ENCODE measurements at regions not wholly inside any gene's neighbourhood (a gene's known extent, or its start where the extent isn't known, plus 50 kb on each side); places are given as distances from the start of the nearest gene placed in this dataset.

DNA sequence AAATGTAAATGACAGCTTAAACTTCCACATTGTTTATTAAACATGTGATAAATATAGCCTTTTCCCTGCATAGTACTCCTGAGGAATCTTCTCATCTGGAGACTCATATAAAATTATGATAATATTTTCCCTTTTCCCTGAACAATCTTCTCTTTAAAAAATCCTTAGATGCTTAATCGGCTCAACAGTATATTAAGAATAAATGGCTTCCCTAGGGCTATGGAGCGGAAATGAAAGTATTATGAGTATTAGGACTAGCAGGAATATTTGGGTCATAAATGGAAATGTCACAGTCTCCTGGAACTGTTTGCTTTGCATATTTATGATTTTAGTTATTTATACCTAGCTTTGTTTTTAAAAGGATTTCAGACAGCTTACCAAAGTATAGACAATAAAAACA lies 200.7 kb upstream of the PDE5A start:
- H3K27ac ChIP-seq (ENCODE audit: insufficient read depth, low read depth, low read length): no peak overlapping the region
- no peaks in the 10 kb centered on the region for H3K27me3 ChIP-seq (ENCODE audit: control insufficient read depth in 2 of 2, insufficient read depth in 2 of 2, low read length in 2 of 2)
- no peak overlapping the region for H3K4me2 ChIP-seq (ENCODE audit: insufficient read depth, low read length)
- CTCF ChIA-PET: interaction anchor here (1.2 kb wide), 1 partner anchor 11 kb away, joined by 3 read pairs; no protein-coding TSS in a partner anchor
- no peaks in the 10 kb centered on the region for H3K4me1 ChIP-seq (ENCODE audit: control insufficient read depth, extremely low read depth, insufficient read depth, low read length)
- intact Hi-C loops (cut with micrococcal nuclease): no loop called here
- POLR2A ChIA-PET: no interaction called here
- H3K4me3 ChIP-seq (replicated peaks in 1 of 3; ENCODE audit: insufficient read depth in 1 of 3, low read depth in 1 of 3, low read length in 3 of 3): no peak overlapping the region
- no peaks in the 10 kb centered on the region for H3K9me1 ChIP-seq (replicated peaks; ENCODE audit: control insufficient read depth, extremely low read depth, insufficient read depth, low read length)
- no peaks in the 10 kb centered on the region for H3K9me3 ChIP-seq (replicated peaks; ENCODE audit: control insufficient read depth, insufficient read depth, low read length)
- FAIRE-seq: no peak
- DNase-seq (ENCODE audit: low read depth, low spot score): no peak
- dilution Hi-C loops (cut with MboI; ENCODE audit: extremely low pct_ligation_motif_present, low sequenced_read_pairs): no loop called here
- H4K20me1 ChIP-seq (replicated peaks; ENCODE audit: control insufficient read depth, extremely low read depth, insufficient read depth, low read length): no peaks in the 10 kb centered on the region
- no peaks in the 10 kb centered on the region for H3K36me3 ChIP-seq (ENCODE audit: control insufficient read depth in 2 of 2, extremely low read depth in 1 of 2, insufficient read depth in 2 of 2, low read length in 2 of 2)
- H2AFZ ChIP-seq (ENCODE audit: low read depth, low read length): no peak overlapping the region
- H3K79me2 ChIP-seq (ENCODE audit: control insufficient read depth, insufficient read depth, low read length): no peaks in the 10 kb centered on the region
- TF ChIP-seq, protein P1, sequence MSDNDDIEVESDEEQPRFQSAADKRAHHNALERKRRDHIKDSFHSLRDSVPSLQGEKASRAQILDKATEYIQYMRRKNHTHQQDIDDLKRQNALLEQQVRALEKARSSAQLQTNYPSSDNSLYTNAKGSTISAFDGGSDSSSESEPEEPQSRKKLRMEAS (IDR thresholded peaks at IDR 0.05; ENCODE audit: insufficient read depth, insufficient read length): no peak
- TF ChIP-seq JUN (IDR thresholded peaks at IDR 0.05; ENCODE audit: borderline replicate concordance, insufficient read depth, insufficient read length, low read depth) (no peak), GATA2 (IDR thresholded peaks at IDR 0.05; ENCODE audit: insufficient read depth, insufficient read length, low read depth, low read length) (no peak), FOS (IDR thresholded peaks at IDR 0.05; ENCODE audit: borderline replicate concordance, insufficient read depth, low read length) (no peak), POLR2A (IDR thresholded peaks at IDR 0.05; ENCODE audit: low read depth, low read length) (no peak), POLR2AphosphoS5 (IDR thresholded peaks at IDR 0.05; ENCODE audit: insufficient read depth, low read depth, low read length) (no peak), MYC (IDR thresholded peaks at IDR 0.05; ENCODE audit: low read depth, low read length) (no peak), EZH2 (IDR thresholded peaks at IDR 0.05; ENCODE audit: borderline replicate concordance, low read depth, low read length, severe bottlenecking) (no peak)
- TF ChIP-seq, protein P2, sequence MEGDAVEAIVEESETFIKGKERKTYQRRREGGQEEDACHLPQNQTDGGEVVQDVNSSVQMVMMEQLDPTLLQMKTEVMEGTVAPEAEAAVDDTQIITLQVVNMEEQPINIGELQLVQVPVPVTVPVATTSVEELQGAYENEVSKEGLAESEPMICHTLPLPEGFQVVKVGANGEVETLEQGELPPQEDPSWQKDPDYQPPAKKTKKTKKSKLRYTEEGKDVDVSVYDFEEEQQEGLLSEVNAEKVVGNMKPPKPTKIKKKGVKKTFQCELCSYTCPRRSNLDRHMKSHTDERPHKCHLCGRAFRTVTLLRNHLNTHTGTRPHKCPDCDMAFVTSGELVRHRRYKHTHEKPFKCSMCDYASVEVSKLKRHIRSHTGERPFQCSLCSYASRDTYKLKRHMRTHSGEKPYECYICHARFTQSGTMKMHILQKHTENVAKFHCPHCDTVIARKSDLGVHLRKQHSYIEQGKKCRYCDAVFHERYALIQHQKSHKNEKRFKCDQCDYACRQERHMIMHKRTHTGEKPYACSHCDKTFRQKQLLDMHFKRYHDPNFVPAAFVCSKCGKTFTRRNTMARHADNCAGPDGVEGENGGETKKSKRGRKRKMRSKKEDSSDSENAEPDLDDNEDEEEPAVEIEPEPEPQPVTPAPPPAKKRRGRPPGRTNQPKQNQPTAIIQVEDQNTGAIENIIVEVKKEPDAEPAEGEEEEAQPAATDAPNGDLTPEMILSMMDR (IDR thresholded peaks at IDR 0.05; ENCODE audit: extremely low read depth in 1 of 2, insufficient read depth in 1 of 2, low read depth in 1 of 2, low read length in 2 of 2): no peak
- no TSS peak for BruUV-seq (replicated peaks)
- no peak overlapping the region for H3K9ac ChIP-seq (replicated peaks; ENCODE audit: extremely low read depth, insufficient read depth, low read length)
